GM13977 (cell line): ENCODE measurements at regions not wholly inside any gene's neighbourhood (a gene's known extent, or its start where the extent isn't known, plus 50 kb on each side); places are given as distances from the start of the nearest gene placed in this dataset.

Source experiments
- DNase-seq: peaks from one replicate; pipeline ENCODE4 v3.0.0; 2012; ENCODE audit warnings: low spot score
- CTCF ChIP-seq: IDR thresholded peaks from 2 replicates; pipeline ENCODE4 v1.5.1; 2012; ENCODE audit warnings: mild to moderate bottlenecking, control low read depth; ENCODE audit not compliant: insufficient read depth; ENCODE audit errors: extremely low read depth, missing control alignments
- in situ Hi-C: fragments of 300-500 bp; cut with MboI; formaldehyde crosslinking; loops from one replicate; pipeline ENCODE4 v1.12.0; 2022; ENCODE audit warnings: low sequenced_read_pairs, low pct_unique_long_range_greater_than_20kb, mixed read lengths, inconsistent platforms; ENCODE audit not compliant: unreplicated experiment

- in situ Hi-C loops = no loop called here
- TF ChIP-seq CTCF = no peak
- no peak for DNase-seq
These were observed 1524.3 kb downstream of the BRD1 start for GRCh38 chr22:48303369-48303725.

- no peak for DNase-seq
- in situ Hi-C loops = no loop called here
- TF ChIP-seq CTCF = no peak
These were observed 1524.9 kb downstream of the BRD1 start for GRCh38 chr22:48302657-48303368.

GRCh38 chr22:48301908-48302307, 1525.8 kb downstream of the BRD1 start:
- in situ Hi-C loops = no loop called here
- TF ChIP-seq CTCF = no peak
- no peak for DNase-seq

GRCh38 chr22:48301421-48301820, 1526.3 kb downstream of the BRD1 start:
- in situ Hi-C loops = no loop called here
- no peak for DNase-seq

GRCh38 chr22:48300877-48301276, 1526.8 kb downstream of the BRD1 start:
- in situ Hi-C loops = no loop called here
- TF ChIP-seq CTCF = no peak

More at GRCh38 chr22:48301421-48301820, 1526.3 kb downstream of the BRD1 start:
- TF ChIP-seq CTCF = no peak

GRCh38 chr22:48299801-48300200, 1527.9 kb downstream of the BRD1 start:
- in situ Hi-C loops = no loop called here
- no peak for DNase-seq
- no peak for TF ChIP-seq CTCF

More at GRCh38 chr22:48300877-48301276, 1526.8 kb downstream of the BRD1 start:
- no peak for DNase-seq
